NCI-H2227 treated with DMSO at 0.1 percent for 48 hours (cell line): ENCODE measurements at regions not wholly inside any gene's neighbourhood (a gene's known extent, or its start where the extent isn't known, plus 50 kb on each side); places are given as distances from the start of the nearest gene placed in this dataset.

Source experiments
- DNase-seq: peaks from one replicate; lab custom pipeline; 2025; lab: John Stamatoyannopoulos, UW

DNA sequence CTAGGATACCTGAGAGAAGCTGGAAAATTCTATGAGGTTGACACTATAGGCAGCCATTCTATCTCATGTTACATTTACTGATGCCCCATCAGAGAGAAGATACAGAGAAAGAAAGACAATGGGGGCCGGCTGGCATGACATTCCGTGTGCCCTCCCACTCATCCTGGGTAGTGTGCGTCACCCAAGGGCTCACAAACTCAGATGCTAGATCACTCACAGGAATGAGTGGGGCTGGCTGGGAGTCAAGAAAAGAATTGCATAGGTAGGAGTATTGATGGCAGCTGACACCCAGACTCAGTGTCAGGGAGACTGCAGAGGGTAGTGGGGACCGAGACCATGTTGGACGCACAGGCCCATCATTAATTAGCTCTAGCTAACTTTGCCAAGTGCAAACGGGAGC, 1113.5 kb upstream of the AUTS2 start:
- no peak for DNase-seq

DNA sequence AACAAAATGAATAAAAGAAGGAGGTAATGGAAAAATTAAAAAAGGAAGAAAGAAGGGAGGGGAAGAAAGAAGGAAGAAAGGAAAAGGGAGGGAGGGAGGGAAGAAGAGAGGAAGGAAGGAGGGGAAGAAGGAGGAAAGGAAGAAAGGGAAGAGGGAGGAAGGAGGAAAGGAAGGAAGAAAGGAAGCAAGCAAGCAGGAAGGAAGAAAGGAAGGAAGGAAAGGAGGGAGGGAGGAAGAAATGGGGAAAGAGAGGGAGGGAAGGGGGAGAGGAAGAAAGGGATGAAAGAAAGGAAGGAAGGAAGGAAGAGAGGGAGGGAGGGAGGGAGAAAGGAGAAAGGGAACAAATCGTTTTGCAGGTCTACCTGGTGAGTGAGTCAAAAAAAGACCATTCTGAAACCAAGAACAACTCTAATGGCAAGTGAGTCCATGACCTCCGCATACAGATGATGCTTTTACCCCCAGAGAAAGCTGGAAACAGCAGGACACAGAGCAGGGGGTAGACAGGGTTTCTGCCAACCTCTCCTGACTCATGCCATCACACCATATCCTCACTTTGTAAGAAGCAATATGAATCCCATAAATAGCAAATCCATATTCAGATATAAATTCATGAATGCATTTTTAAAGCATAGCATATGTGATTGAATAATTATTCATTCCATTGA, 1112.9 kb upstream of the AUTS2 start:
- no peak for DNase-seq

DNA sequence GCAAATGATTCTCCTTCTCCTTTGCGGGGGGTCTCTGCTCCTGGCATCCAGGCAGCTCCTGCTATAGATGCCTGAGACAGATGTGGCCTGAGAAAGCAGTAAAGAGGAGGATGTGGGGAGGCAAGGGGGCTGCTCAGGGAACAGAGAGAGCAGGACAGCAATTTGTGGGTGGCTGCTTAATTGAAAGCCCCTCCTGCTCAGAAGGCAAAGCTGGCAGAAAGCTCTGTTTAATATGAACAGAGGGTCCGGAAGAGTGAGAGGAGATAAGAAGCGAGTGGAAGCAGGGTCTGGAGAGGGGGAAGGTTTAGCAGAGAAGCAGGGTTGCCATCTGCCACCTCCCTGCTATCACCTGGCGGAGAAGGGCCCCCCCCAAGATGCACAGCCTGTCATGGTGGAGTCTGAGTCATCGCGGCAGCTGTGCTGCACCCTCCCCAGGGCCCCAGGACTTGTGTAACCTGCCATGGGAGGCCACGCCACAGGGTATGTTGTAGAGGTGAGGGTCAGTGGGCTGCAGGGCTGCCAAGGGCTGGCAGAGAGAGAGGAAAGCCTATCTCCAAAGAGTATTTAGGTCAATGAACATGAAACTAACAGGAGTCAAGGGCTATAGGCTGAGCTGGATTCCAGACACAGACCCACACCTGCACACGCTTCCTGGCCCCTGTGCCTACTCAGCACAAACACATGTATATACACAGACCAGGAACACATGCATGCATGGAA, 1109.8 kb upstream of the AUTS2 start:
- no peak for DNase-seq

DNA sequence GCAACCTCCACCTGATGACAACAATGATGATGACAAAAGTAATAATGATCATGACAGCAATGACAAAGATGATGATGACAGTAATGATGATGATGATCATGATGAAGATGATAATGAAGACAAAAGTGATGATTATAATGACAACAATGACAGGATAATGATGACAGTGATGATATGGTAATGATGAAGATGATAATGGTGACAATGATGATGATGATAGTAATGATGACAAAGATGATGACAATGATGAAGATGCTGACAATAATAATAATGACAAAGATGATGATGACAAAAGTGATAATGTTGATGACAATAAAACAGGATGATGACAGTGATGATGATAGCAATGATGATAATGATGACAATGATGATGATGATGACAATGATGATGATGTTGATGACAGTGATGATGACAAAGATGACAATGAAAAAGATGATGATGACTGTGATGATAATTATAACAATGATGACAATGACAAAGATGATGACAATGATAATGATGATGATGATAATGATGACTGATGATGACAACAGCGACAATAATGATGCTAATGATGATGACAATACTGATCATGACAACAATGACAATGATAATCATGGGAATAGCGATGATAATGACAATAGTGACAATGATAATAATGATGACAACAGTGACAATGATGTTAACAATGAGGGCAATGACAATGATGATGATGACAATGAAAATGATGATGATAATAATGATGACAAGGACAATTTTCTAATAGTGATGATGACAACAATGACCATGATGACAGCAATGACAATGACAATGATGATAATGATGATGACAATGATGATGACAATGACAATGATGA, 1106.5 kb upstream of the AUTS2 start:
- no peak for DNase-seq

DNA sequence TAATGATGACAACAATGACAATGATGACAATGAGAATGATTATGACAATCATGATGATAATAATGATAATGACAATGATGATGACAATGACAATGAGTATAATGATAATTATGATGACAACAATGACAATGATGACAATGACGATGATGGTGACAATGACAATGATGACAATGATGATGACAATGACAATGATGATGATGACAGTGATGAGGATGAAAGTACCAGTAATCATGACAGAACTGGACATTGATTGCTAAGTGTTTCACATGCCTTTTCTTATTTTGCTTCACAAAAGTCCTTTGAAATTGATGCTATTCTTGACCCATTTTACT, 1106.0 kb upstream of the AUTS2 start:
- DNase-seq: no peak

DNA sequence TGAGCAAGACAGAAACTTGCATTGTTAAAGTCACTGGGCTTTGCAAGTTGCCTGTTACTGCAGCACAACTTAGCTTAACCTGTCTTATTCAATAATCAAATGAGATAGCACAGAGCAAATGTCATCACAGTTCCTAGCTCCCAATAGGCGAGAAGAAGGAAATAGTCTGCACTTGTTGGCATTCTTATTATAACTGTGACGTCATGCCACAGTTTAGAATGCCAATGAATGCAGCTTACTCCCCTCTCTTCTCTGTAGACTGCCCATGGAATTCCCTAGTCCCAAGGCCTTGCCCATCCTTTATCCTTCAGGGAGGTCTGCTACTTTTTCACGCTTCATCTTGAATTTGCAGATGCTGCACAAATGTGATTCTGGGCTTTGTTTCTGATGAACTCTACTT, 1094.9 kb upstream of the AUTS2 start:
- no peak for DNase-seq

DNA sequence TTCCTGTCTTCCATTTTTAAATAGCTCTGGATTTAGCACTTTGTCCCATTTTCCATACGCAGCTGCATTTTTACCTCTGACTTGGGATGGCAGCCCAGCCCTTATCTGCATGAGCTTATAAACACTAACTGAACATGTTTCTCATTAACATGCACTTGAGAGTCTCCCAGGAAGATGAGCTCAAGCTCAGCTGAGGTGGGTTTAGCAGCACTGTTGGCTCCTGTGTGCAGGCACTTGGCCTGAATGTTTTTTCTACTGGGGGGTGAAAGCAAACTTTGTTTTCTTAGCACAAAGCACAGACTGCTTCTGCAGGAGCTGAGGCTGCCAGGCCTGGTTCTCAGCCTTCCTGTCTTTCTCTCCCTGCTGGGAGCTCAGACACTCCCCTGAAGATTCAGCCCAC, 1093.6 kb upstream of the AUTS2 start:
- DNase-seq: no peak

DNA sequence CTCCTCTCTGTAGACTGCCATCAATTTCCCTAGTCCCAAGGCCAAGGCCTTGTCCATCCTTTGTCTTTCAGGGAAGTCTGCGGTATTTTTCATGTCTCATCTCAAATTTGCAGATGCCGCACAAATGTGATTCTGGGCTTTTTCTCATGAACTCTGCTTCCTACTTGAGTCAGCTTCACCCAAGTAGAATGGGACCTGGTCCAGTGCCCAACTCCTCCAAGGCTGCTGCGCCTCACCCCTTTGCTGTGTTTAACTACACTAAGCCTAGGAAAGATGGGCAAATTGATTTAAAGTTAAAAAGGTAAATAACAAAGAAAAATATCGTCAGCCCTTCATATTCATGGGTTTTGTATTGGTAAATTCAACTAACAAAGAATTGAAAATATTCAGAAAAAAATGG, 1092.6 kb upstream of the AUTS2 start:
- no peak for DNase-seq

DNA sequence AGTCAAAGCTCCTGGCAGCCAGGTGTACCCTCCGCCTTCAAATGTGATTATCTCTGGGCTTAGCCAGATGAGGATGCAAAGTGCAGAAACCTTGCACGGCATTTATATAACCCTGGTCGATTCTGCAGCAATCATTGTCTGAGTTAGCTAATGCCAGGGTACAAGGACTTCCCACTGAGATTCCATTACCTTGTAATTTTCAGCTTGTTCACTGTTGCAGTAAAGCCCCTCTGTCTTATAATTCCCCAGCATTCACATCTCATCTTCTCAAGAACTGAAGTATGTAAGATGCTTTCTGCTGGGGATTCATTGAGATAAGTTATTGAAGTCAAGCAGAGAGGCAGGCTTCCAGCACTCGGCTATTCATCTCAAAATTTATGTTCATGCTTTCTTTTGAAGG, 1090.6 kb upstream of the AUTS2 start:
- no peak for DNase-seq

DNA sequence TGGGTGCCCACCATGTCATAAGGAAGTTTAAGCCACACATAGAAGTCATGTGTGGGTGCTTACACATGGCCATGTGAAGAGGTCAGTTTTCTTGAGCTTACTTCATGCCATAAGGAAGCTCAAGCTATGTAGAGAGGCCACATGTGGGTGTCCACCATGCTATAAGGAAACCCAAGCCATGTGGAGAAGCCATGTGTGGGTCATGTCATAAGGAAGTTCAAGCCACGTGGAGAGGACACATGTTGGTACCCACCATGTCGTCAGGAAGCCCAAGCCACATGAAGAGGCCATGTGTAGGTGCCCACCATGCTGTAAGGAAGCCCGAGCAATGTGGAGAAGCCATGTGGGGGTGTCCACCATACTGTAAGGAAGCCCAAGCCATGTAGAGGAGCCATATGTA, 1089.2 kb upstream of the AUTS2 start:
- DNase-seq: no peak

DNA sequence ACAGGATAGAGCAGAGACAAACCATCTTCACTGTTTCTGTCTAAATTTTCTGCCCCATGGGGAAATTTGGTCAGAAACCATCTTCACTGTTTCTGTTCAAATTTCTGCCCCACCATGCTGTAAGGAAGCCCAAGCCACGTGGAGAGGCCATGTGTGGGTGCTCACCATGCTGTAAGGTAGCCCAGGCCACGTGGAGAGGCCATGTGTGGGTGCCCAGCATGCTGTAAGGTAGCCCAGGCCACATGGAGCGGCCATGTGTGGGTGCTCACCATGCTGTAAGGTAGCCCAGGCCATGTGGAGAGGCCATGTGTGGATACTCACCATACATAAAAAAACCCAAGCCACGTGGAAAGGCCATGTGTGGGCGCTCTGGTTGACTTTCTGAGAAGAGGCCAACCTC, 1088.7 kb upstream of the AUTS2 start:
- no peak for DNase-seq

DNA sequence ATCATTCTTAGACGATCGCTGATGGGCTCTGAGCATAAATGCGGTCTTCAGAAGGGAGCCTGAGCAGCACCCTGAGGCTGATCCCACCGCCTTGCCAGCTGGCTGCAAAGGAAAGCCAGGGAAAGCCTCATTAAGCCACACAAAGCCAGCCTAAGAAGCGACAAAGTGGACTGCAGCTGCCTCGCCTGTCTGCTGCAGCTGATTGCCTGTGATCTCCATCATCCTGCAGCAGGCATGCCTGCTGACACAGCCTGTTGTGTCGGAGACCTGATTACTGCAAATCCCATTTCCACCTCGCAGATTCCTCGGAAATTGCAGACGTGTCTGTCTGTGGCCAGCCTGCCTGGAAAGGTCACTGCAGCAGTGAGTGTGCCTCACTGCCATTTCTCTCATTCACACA, 1087.0 kb upstream of the AUTS2 start:
- no peak for DNase-seq

DNA sequence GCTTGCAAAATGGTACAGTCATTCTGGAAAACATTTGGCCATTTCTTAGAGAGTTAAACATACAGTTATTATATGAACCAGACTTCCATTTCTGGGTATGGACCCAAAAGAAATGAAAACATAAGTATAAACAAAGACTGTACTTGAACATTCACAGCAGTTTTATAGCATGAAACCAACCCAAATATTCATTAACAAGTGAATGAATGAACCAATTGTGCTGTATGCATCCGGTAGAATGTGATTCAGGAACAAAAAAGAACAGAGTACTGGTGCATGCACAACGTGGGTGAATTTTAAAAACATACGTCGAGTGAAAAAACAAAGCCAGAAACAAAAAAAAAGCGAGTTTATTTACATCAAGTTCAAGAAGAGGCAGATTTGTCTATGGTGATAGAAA, 1085.8 kb upstream of the AUTS2 start:
- no peak for DNase-seq

DNA sequence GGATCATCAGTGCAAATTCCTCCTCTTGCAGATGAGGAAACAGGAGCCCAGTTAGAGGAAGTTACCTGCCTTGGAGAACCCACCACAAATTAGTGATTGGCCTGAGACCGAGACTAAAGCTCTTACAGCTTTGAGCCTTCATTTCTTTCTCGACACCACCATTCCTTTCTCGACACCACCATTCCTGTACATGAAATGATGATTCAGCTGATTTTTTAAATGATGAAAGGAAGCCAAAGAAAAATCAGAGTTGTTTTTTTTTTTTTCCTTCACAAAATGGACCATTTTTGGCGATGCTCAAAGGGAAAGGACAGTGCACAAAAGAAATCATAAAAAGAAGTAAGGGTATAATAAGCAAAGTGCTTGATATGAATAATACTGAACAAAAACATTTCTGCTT, 1080.2 kb upstream of the AUTS2 start:
- DNase-seq: no peak

DNA sequence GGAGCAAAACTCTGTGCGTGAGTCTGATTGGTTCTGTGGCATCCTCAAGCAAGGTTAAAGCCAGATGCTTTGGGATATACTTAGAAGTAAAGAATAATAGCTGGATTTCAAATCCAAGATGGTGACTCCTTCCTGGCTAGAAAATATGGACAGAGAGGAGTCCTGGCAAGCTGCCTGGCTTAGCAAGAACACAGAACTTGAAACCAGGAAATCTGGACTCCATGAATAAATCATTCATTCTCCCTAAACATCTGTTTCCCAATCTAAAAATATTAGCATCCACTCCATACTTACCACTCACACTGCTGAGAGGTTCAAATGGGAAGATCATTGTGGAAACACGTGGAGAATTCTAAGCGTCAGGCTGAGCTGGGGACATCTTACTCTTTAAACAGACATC, 1074.1 kb upstream of the AUTS2 start:
- DNase-seq: no peak

DNA sequence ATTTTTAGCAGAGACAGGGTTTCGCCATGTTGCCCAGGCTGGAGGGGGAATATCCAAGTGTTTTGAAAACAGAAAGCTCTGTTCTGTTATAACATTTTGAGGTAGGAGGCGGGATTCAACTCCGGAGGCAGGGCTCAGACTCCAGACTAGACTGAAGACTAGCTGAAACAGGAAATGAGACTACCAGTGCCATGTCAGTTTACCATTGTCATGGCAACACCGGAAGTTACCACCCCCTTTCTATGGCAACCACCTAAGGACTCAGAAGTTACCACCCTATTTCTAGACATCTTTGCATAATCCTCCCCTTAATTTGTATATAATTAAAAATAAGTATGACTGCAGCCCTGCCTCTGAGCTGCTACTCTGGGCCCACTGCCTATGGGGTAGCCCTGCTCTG, 1069.1 kb upstream of the AUTS2 start:
- no peak for DNase-seq

DNA sequence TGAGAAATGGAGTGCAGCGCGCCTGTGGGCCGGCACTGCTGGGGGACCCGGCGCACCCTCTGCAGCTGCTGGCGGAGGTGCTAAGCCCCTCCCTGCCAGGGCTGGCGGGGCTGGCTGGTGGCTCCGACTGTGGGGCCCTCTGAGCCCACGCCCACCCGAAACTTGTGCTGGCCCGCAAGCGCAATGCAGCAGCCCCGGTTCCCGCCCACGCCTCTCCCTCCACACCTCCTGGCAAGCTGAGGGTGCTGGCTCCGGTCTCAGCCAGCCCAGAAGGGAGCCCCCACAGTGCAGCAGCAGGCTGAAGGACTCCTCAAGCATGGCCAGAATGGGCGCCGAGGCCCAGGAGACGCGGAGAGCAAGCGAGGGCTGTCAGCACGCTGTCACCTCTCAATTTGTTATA, 1063.0 kb upstream of the AUTS2 start:
- no peak for DNase-seq

DNA sequence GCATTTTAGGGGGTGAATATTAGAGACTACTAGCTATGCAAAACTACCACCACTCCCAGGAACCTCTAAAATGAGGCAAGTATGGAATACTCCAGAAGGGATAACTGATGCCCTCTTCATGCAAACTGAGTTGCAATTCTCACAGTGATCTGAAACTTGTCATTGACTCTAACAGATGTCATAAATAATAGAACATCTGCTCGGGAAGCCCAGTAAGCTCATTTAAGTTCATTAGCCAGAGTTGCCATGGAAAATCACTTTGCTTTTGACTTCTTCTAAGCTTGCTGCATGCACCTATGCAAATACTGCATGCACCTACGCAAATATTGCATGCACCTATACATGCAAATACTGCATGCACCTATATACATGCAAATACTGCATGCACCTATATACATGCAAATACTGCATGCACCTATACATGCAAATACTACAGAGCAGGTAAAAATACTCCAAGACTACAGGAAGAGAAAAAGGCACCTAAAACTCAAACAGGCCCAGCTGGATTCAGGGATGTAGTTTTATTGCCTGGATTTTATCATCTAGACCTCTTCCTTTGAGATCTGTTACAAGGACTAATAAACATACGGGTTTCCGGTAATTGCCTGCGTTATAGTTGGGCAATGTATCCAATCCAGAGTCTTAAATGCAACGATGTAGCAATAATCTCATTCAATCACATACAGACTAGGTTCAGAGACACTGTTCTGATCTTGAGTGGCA, 1061.1 kb upstream of the AUTS2 start:
- DNase-seq: no peak

DNA sequence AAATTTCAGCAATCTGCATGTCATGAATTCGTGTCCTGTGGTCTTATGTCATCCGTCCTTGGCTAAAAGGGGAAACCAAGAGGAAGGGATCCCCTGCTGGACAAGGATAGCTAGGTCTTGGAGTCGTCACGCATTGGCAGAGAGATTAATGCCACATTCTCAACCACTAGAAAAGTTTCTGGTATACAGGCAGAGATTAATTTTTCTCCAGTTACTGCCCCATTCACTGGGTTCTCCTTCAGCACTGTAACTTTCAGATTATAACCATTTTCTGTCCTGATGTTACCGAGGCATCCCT, 1060.6 kb upstream of the AUTS2 start:
- DNase-seq: no peak

DNA sequence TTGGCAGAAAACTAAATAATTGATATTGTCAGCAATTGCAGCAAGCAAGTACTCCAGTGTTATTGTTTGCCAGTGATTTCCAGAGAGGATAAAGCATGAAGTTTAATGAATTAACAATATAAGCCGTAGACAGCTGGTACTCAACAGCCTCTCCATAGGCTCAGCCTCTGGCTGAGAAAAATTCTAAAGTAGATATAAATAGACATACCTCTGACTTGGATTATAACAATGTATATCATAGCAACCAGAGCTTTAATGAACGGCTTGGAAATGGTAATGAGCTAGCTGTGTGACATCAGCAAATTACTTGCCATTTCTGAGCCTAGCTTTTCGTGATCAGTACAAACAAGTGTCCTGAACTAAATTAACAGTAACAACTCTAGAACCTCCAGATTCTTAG, 1055.4 kb upstream of the AUTS2 start:
- DNase-seq: no peak

DNA sequence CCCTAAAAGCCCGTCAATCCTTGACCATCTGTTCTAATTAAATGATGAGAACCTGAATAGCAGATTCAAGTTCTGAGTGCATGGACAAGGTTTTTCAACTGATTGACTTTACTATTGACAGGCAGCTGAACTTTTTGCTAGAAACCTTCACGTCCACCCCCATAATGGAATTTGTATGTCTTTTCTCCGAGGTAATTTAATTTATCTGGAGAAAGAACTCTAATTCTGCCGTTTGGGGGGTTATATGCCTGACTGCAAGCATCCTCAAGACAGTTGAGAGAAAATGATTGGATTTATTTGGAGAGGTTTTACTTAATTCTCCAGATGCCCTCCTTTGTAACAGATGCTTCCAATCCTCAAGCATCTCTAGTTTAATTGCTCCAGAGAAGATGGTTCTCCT, 1053.4 kb upstream of the AUTS2 start:
- DNase-seq: no peak

DNA sequence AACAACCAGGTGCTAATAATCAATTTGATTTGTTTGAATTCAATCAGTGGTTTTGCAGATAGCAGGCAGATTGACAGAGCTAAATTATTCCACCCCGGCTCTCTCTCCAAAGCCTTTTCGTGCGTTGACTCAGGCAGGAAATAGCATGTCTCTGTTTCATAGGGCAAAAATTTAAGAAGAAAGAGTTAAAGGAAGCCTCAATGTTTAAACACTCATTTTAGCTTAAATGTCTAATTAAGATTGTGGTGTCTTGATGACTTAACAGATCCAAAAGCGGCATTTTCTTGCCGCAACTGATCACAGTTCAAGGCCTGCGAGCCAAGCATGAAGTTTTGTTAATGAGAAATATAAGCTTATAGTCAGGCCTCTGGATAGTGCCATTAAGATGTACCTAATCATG, 1051.1 kb upstream of the AUTS2 start:
- no peak for DNase-seq

DNA sequence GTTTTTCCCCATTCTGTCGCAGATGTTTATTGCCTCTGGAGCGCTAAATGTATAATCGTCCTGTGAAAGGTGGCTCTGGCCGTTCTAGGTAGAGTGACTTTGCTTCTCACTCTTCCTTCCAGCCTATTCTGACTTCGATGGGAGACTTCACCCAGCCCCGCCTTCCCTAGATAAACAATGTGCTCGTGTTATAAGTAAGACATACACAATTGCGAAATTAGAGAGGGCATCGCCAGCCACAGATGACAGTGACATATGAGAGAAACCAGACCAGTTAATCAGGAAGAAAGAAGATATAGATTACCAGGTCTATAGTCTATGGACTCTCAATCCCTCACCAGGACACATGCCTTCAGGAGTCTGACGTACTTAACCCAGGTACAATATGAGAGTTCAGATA, 1050.5 kb upstream of the AUTS2 start:
- DNase-seq: no peak
